H9 (cell line): ENCODE measurements at regions not wholly inside any gene's neighbourhood (a gene's known extent, or its start where the extent isn't known, plus 50 kb on each side); places are given as distances from the start of the nearest gene placed in this dataset.

ENCODE experiments used
- DNase-seq: peaks from one replicate; pipeline ENCODE4 v3.0.0-alpha.2; 2017
- H2AFZ ChIP-seq: one replicate; pipeline ENCODE4 v1.6.1; 2013; ENCODE audit warnings: mild to moderate bottlenecking, low read length, control low read depth, moderate library complexity
- H2AK5ac ChIP-seq: 2 replicates; pipeline ENCODE4 v1.6.1; 2013; ENCODE audit warnings: low read length, control low read depth, mixed read lengths; ENCODE audit not compliant: insufficient read length
- H2BK120ac ChIP-seq: one replicate; pipeline ENCODE4 v1.6.1; 2013; ENCODE audit warnings: low read depth, mild to moderate bottlenecking, low read length, control low read depth, inconsistent platforms; ENCODE audit not compliant: poor library complexity, severe bottlenecking
- H2BK12ac ChIP-seq: 2 replicates; pipeline ENCODE4 v1.6.1; 2013; ENCODE audit warnings: low read length, control low read depth, mixed read lengths, low read depth; ENCODE audit not compliant: insufficient read length
- H2BK15ac ChIP-seq: 2 replicates; pipeline ENCODE4 v1.6.1; 2013; ENCODE audit warnings: low read depth, low read length, control low read depth
- H2BK20ac ChIP-seq: one replicate; pipeline ENCODE4 v1.6.1; 2013; ENCODE audit warnings: low read depth, mild to moderate bottlenecking, low read length, control low read depth, inconsistent platforms; ENCODE audit not compliant: poor library complexity, severe bottlenecking
- H2BK5ac ChIP-seq: 2 replicates; pipeline ENCODE4 v1.6.1; 2013; ENCODE audit warnings: low read length, control low read depth, mixed read lengths; ENCODE audit not compliant: insufficient read length
- H3K14ac ChIP-seq: 2 replicates; pipeline ENCODE4 v1.6.1; 2013; ENCODE audit warnings: low read length, control low read depth; ENCODE audit not compliant: insufficient read depth
- H3K18ac ChIP-seq: 2 replicates; pipeline ENCODE4 v1.6.1; 2013; ENCODE audit warnings: low read depth, mild to moderate bottlenecking, mixed read lengths, low read length, control low read depth; ENCODE audit not compliant: insufficient read length
- H3K23ac ChIP-seq: 2 replicates; pipeline ENCODE4 v1.6.1; 2013; ENCODE audit warnings: low read length, control low read depth, mixed read lengths, low read depth; ENCODE audit not compliant: insufficient read length
- H3K23me2 ChIP-seq: 2 replicates; pipeline ENCODE4 v1.6.1; 2013; ENCODE audit warnings: low read depth, mild to moderate bottlenecking, mixed read lengths, low read length, control low read depth; ENCODE audit not compliant: insufficient read length, poor library complexity, severe bottlenecking
- H3K27ac ChIP-seq: 2 replicates; pipeline ENCODE4 v1.5.1; 2013; ENCODE audit warnings: low read length, control low read depth, mixed read lengths, low read depth; ENCODE audit not compliant: insufficient read length
- H3K27me3 ChIP-seq: 2 replicates; pipeline ENCODE4 v1.6.1; 2013; ENCODE audit warnings: low read length, control low read depth, inconsistent platforms; ENCODE audit not compliant: insufficient read depth
- H3K4ac ChIP-seq: 2 replicates; pipeline ENCODE4 v1.6.1; 2013; ENCODE audit warnings: low read depth, mild to moderate bottlenecking, control low read depth, inconsistent platforms, low read length, moderate library complexity
- H3K4me1 ChIP-seq: 2 replicates; pipeline ENCODE4 v1.6.1; 2013; ENCODE audit warnings: low read length, control low read depth, inconsistent platforms; ENCODE audit not compliant: insufficient read depth
- H3K4me2 ChIP-seq: 2 replicates; pipeline ENCODE4 v1.6.1; 2013; ENCODE audit warnings: low read length, control low read depth, mixed read lengths; ENCODE audit not compliant: insufficient read length, insufficient read depth
- H3K56ac ChIP-seq: 2 replicates; pipeline ENCODE4 v1.6.1; 2013; ENCODE audit warnings: low read depth, mild to moderate bottlenecking, mixed read lengths, low read length, control low read depth; ENCODE audit not compliant: insufficient read length
- H3K79me1 ChIP-seq: 2 replicates; pipeline ENCODE4 v1.6.1; 2013; ENCODE audit warnings: low read depth, mild to moderate bottlenecking, moderate library complexity, low read length, control low read depth, inconsistent platforms; ENCODE audit not compliant: insufficient read depth, poor library complexity, severe bottlenecking
- H3K79me2 ChIP-seq: 2 replicates; pipeline ENCODE4 v1.6.1; 2013; ENCODE audit warnings: low read length, control low read depth, inconsistent platforms; ENCODE audit not compliant: insufficient read depth
- H3K9ac ChIP-seq: 2 replicates; pipeline ENCODE4 v1.6.1; 2013; ENCODE audit warnings: low read length, control low read depth, mixed read lengths; ENCODE audit not compliant: insufficient read length; ENCODE audit errors: extremely low read depth
- H3K9me3 ChIP-seq: one replicate; pipeline ENCODE4 v1.6.1; 2013; ENCODE audit warnings: low read depth, low read length, inconsistent platforms; ENCODE audit not compliant: control insufficient read depth
- H3T11ph ChIP-seq: one replicate; pipeline ENCODE4 v1.6.1; 2013; ENCODE audit warnings: mild to moderate bottlenecking, low read length, control low read depth, inconsistent platforms
- H4K20me1 ChIP-seq: one replicate; pipeline ENCODE4 v1.6.1; 2013; ENCODE audit not compliant: control insufficient read depth, insufficient read length, insufficient read depth
- H4K5ac ChIP-seq: 2 replicates; pipeline ENCODE4 v1.6.1; 2013; ENCODE audit warnings: low read depth, mild to moderate bottlenecking, mixed read lengths, low read length, control low read depth; ENCODE audit not compliant: insufficient read length
- H4K8ac ChIP-seq: replicated peaks from 2 replicates; pipeline ENCODE4 v1.6.1; 2013; ENCODE audit warnings: low read length, control low read depth, mixed read lengths, low read depth; ENCODE audit not compliant: insufficient read length
- H4K91ac ChIP-seq: 2 replicates; pipeline ENCODE4 v1.6.1; 2013; ENCODE audit warnings: low read depth, mild to moderate bottlenecking, moderate library complexity, mixed read lengths, low read length, control low read depth; ENCODE audit not compliant: insufficient read length
- H3K27ac Mint-ChIP-seq, 3 experiments: 2 replicates in 2 of 3; 3 replicates in 1 of 3; pipeline ENCODE4 v1.8.0; 2020 to 2021; ENCODE audit warnings: mixed read lengths in 3 of 3, mild to moderate bottlenecking in 1 of 3, moderate library complexity in 1 of 3
- H3K27me3 Mint-ChIP-seq: 2 replicates; pipeline ENCODE4 v1.8.0; 2021; ENCODE audit warnings: low read depth, mild to moderate bottlenecking, moderate library complexity, mixed read lengths
- H3K36me3 Mint-ChIP-seq, 3 experiments: 2 replicates in 2 of 3; 3 replicates in 1 of 3; pipeline ENCODE4 v1.8.0; 2020 to 2021; ENCODE audit warnings: low read depth in 3 of 3, mixed read lengths in 3 of 3; ENCODE audit not compliant: insufficient read depth in 1 of 3
- H3K4me1 Mint-ChIP-seq, 2 experiments: 2 replicates each; pipeline ENCODE4 v1.8.0; 2020; ENCODE audit warnings: mixed read lengths in 2 of 2
- H3K4me3 Mint-ChIP-seq, 2 experiments: 2 replicates in 1 of 2; 3 replicates in 1 of 2; pipeline ENCODE4 v1.8.0; 2020 to 2021; ENCODE audit warnings: mild to moderate bottlenecking in 2 of 2, mixed read lengths in 2 of 2, moderate library complexity in 1 of 2
- H3K9me3 Mint-ChIP-seq, 2 experiments: 2 replicates in 1 of 2; 3 replicates in 1 of 2; pipeline ENCODE4 v1.8.0; 2020; ENCODE audit warnings: mild to moderate bottlenecking in 2 of 2, mixed read lengths in 2 of 2, moderate library complexity in 1 of 2
- CTCF ChIP-seq: fragments of 200-600 bp; sonication (generic); conservative IDR thresholded peaks from 3 replicates; pipeline ENCODE4 v1.8.0; 2021; ENCODE audit warnings: antibody characterized with exemption, mild to moderate bottlenecking
- WGBS: extraction: QIAGEN DNeasy Blood & Tissue Kit; methylation state at CpG from one replicate; pipeline ENCODE4 v1.1.7; 2013; ENCODE audit warnings: missing lambda C conversion rate, low lambda C conversion rate, mixed read lengths; ENCODE audit not compliant: insufficient read length; ENCODE audit errors: extremely low coverage; 5-methylcytosine and 5-hydroxymethylcytosine counted together

GRCh38 chr4:83172371-83172770 is 57.8 kb upstream of the PLAC8 start:
- H3K4me3 Mint-ChIP-seq: no peak overlapping the region
- no peak for DNase-seq
- peaks cover 0 to 7% (median 0%) of the 10 kb centered on the region in 3 experiments; a peak in 2 of 7 replicates for H3K36me3 Mint-ChIP-seq
- Histone ChIP-seq H4K5ac (no peak overlapping the region), H3K18ac (no peak overlapping the region), H3K9me3 (no peaks in the 10 kb centered on the region), H4K8ac (no peak overlapping the region), H3K9ac (no peak overlapping the region), H3K4me1 (no peaks in the 10 kb centered on the region), H2BK20ac (no peak overlapping the region), H2AK5ac (no peak overlapping the region), H4K20me1 (no peaks in the 10 kb centered on the region), H2BK12ac (no peak overlapping the region), H2BK120ac (no peak overlapping the region), H3K23ac (no peak overlapping the region), H3K23me2 (no peaks in the 10 kb centered on the region), H3K4me2 (no peak overlapping the region), H2BK15ac (no peak overlapping the region), H3K27ac (no peak overlapping the region), H3T11ph (no peak overlapping the region), H2BK5ac (no peak overlapping the region), H3K56ac (no peak overlapping the region), H3K79me2 (no peaks in the 10 kb centered on the region), H3K27me3 (no peaks in the 10 kb centered on the region), H4K91ac (no peak overlapping the region), H3K79me1 (no peaks in the 10 kb centered on the region), H2AFZ (no peak overlapping the region), H3K14ac (no peak overlapping the region), H3K4ac (no peak overlapping the region)
- no peaks in the 10 kb centered on the region for H3K4me1 Mint-ChIP-seq
- TF ChIP-seq CTCF: no peak
- peaks cover under 1% of the 10 kb centered on the region; the same call in 1 of the 2 replicates for H3K27me3 Mint-ChIP-seq
- no peak overlapping the region for H3K27ac Mint-ChIP-seq
- H3K9me3 Mint-ChIP-seq: peaks cover 12 to 13% of the 10 kb centered on the region in 2 experiments; a peak in 4 of 5 replicates
- WGBS: no CpG with 5 or more reads among the region's 5 CpGs
